HEK293 (cell line): ENCODE measurements at regions not wholly inside any gene's neighbourhood (a gene's known extent, or its start where the extent isn't known, plus 50 kb on each side); places are given as distances from the start of the nearest gene placed in this dataset.

Source experiments
- CTCF ChIP-seq: fragments of 450-650 bp; formaldehyde crosslinking; IDR thresholded peaks from 2 replicates; pipeline ENCODE4 v1.5.1; 2016; ENCODE audit warnings: missing biosample characterization, missing genetic modification characterization
- KLF10 ChIP-seq: fragments of 450-650 bp; IDR thresholded peaks from 2 replicates; pipeline ENCODE4 v1.5.1; 2018; ENCODE audit warnings: missing biosample characterization, mild to moderate bottlenecking, missing genetic modification characterization
- PRDM1 ChIP-seq: fragments of 450-650 bp; formaldehyde crosslinking; IDR thresholded peaks from 2 replicates; pipeline ENCODE4; 2016; ENCODE audit warnings: missing biosample characterization, missing genetic modification characterization
- TCF7L2 ChIP-seq: IDR thresholded peaks from 2 replicates; pipeline ENCODE4 v1.6.1; 2011; ENCODE audit warnings: low read depth, mild to moderate bottlenecking, inconsistent platforms, low read length, moderate library complexity, borderline replicate concordance
- ZBTB1 ChIP-seq: fragments of 450-650 bp; formaldehyde crosslinking; IDR thresholded peaks from 2 replicates; pipeline ENCODE4 v1.5.1; 2016; ENCODE audit warnings: missing biosample characterization, missing genetic modification characterization
- ZBTB11 ChIP-seq: fragments of 450-650 bp; formaldehyde crosslinking; conservative IDR thresholded peaks from 2 replicates; pipeline ENCODE4 v1.5.1; 2016; ENCODE audit warnings: low read depth, missing biosample characterization, missing genetic modification characterization
- ZBTB17 ChIP-seq: fragments of 450-650 bp; formaldehyde crosslinking; IDR thresholded peaks from 2 replicates; pipeline ENCODE4 v1.5.1; 2016; ENCODE audit warnings: missing biosample characterization, missing genetic modification characterization
- ZBTB26 ChIP-seq: fragments of 450-650 bp; formaldehyde crosslinking; optimal IDR thresholded peaks from 2 replicates; pipeline ENCODE3; 2016; ENCODE audit warnings: missing biosample characterization, mild to moderate bottlenecking, missing genetic modification characterization
- ZNF140 ChIP-seq: fragments of 450-650 bp; formaldehyde crosslinking; IDR thresholded peaks from 2 replicates; pipeline ENCODE4 v1.5.1; 2016; ENCODE audit warnings: missing biosample characterization, missing genetic modification characterization
- ZNF274 ChIP-seq, 2 experiments: fragments of 200-500 bp in 1 of 2; fragments of 450-650 bp in 1 of 2; sonication (Bioruptor generic) in 1 of 2; formaldehyde crosslinking in 1 of 2; IDR thresholded peaks; 2 replicates each; pipeline versions ENCODE4 v1.5.1 to v1.6.1; 2014 to 2016; ENCODE audit warnings: borderline replicate concordance in 1 of 2, inconsistent platforms in 1 of 2, low read length in 1 of 2, missing biosample characterization in 1 of 2, missing genetic modification characterization in 1 of 2
- ZNF311 ChIP-seq: fragments of 450-650 bp; formaldehyde crosslinking; IDR thresholded peaks from 2 replicates; pipeline ENCODE4 v1.5.1; 2017; ENCODE audit warnings: missing biosample characterization, missing genetic modification characterization, borderline replicate concordance
- ZNF362 ChIP-seq: fragments of 450-650 bp; formaldehyde crosslinking; IDR thresholded peaks from 2 replicates; pipeline ENCODE4 v1.5.1; 2016; ENCODE audit warnings: missing biosample characterization, missing genetic modification characterization
- ZNF529 ChIP-seq: fragments of 450-650 bp; formaldehyde crosslinking; IDR thresholded peaks from 2 replicates; pipeline ENCODE4 v1.5.1; 2017; ENCODE audit warnings: missing genetic modification characterization, missing biosample characterization; ENCODE audit not compliant: insufficient replicate concordance
- ZNF658 ChIP-seq: fragments of 450-650 bp; formaldehyde crosslinking; IDR thresholded peaks from 2 replicates; pipeline ENCODE4; 2016; ENCODE audit warnings: missing biosample characterization, missing genetic modification characterization

- TF ChIP-seq ZBTB26 (tag by site-specific recombination), result no peak
- TF ChIP-seq ZNF362, result no peak
- no peak for TF ChIP-seq ZNF274 (IDR thresholded peaks at IDR 0.05; ENCODE audit: low read length)
- TF ChIP-seq ZNF274 (tag by site-specific recombination; IDR thresholded peaks at IDR 0.05; ENCODE audit: borderline replicate concordance), result no peak
- TF ChIP-seq PRDM1 (tag by site-specific recombination), result no peak
- TF ChIP-seq CTCF (tag by site-specific recombination), result no peak
- no peak for TF ChIP-seq KLF10
- TF ChIP-seq ZNF140 (tag by site-specific recombination), result no peak
- TF ChIP-seq ZNF311 (tag by site-specific recombination), result no peak
- TF ChIP-seq ZNF529 (tag by site-specific recombination), result no peak
- TF ChIP-seq ZBTB1 (tag by site-specific recombination), result no peak
- TF ChIP-seq TCF7L2, result no peak
- no peak for TF ChIP-seq ZBTB17 (tag by site-specific recombination)
- TF ChIP-seq ZNF658 (tag by site-specific recombination), result no peak
- no peak for TF ChIP-seq ZBTB11 (tag by site-specific recombination)
Observed at GRCh38 chr11:127632976-127633680, 632.6 kb upstream of the KIRREL3 start.
